CD4-positive, alpha-beta T cell treated with Interleukin-15 for 1 hour (primary cell): ENCODE measurements at regions not wholly inside any gene's neighbourhood (a gene's known extent, or its start where the extent isn't known, plus 50 kb on each side); places are given as distances from the start of the nearest gene placed in this dataset.

Source experiments
- DNase-seq: peaks from one replicate; pipeline ENCODE4 v3.0.0-alpha.2; 2020

DNA sequence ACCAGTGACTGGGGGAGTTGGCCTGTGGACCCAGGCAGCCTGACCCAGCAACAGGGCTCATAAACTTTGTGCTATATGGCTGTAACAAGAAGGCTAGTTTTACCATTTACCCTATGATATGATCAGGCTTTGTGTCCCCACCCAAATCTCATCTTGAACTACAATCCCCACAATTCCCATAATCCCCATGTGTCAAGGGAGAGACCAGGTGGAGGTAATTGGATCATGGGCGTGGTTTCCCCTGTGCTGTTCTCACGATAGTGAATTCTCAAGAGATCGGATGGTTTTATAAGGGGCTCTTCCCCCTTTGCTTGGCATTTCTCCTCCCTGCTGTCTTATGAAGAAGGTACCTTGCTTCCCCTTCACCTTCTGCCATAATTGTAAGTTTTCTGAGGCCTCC is 111.2 kb upstream of the NLRP1 start:
- DNase-seq: no peak

DNA sequence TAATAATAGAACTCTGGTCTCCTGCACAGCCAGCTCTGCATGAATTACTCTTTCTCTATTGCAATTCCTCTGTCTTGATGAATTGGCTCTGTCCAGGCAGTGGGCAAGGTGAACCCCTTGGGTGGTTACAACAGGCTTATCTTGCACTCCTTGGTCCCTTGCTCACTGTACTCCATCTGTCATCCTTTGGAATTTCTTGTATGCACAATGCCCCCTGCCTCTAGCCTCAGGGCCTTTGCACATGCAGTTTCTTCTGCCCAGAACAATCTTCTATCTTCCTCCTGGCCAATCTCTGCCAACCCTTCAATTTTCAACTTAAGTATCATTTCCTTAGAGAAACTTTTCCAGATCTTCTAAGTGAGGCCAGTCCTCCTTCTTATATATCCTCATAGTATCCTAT is 114.7 kb upstream of the NLRP1 start:
- DNase-seq: no peak

DNA sequence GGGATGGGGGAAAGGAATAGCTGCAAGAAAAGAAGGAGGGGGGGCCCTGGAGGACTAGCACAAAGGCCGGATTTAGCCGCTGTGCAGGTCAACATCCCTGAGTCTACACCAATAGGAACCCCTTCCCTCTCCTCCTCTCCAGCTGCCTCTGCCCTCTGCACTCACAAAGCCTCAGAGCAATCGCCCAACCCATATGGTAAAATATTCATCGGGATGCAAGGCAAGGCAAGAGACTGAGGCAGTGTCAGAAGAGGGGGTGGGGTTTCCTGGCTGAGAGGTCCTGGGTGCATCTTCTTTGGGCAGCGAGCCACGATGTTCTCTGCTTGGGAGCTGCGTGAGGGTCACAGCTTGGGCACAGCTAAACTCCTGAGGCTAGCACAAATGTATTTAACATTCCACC is 115.5 kb upstream of the NLRP1 start:
- DNase-seq: no peak

DNA sequence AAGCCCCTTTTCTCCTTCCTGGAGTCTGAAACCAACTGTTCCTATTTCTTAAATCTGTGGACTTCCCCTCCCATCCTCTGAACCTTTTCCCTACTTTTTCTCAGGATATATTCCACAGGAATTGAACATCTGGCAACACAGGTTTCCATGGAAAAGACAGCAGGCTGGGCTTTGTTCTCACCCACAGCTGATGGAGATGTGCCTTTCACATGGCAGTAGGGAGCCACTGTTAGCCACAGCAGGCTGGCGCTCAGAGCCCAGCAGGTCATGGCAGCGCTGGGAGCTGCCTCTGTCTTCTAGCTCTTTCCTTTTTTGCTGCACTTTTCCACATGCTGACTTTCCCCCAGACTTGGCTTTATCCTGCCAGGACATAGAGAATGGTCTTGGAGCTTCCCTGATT is 116.4 kb upstream of the NLRP1 start:
- DNase-seq: no peak

DNA sequence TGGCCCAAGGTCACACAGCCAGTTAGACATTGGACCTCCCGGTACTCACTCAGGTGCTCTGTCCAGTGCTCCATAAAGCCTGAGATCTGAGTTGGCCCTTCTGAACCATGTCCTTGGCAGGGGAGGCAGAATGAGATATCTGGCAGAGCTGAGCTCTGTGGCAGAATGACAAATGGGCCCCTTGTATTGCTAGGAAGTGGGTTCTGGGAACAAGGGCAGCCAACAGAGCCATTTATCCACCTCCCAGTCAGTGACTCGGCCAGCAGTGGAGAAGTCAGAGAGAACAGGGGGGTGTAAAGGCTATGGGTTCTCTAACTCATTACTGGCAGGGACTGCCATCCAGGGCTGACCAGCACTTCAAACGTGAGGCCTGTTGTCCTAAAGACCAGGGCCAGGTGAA is 117.1 kb upstream of the NLRP1 start:
- DNase-seq: no peak

DNA sequence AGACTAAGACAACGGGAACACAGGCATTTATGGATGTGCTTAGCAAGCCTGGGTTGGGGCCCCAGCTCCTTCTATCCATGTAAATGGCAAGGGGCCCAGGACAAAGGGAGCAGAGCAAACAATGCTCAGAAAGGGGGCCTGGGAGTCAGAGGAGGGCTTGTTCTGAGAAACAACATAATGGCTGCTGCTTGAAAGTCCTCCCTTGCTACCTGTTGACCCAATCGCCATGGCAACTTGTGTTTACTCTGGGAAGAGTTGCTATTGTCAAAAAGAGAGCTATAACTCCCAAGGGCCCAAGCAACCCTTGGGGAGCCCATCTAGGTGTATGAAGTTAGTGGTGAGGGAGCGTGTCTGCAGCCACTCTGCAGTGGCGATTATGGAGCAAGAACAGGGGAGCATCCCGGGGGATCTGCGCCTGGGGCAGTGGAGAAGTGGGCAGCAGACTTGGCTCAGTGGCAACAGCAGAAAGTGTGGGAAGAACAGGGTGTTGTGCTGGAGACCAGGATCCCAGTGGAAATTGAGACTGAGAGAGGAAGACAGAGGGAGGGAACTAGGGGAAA is 118.7 kb upstream of the NLRP1 start:
- no peak for DNase-seq

DNA sequence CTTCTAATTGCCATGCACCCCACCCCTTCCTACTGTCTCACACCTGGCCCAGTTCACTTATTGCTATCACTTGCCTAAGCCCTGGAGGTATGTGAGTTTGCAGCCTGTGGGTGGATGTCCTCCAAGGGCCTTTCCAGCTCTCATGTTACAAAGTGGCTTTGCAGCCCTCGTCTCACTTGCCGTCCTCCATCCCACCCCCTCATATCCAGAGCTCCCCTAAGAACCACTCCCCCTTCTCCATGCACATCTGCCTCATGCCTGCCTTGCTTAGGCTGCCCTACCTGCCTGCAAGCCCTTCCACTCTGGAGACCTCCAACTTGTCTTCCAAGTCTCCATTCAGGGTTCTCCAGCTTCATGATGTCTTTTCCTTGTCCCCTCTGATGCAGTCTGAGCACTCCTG is 119.4 kb upstream of the NLRP1 start:
- DNase-seq: no peak

DNA sequence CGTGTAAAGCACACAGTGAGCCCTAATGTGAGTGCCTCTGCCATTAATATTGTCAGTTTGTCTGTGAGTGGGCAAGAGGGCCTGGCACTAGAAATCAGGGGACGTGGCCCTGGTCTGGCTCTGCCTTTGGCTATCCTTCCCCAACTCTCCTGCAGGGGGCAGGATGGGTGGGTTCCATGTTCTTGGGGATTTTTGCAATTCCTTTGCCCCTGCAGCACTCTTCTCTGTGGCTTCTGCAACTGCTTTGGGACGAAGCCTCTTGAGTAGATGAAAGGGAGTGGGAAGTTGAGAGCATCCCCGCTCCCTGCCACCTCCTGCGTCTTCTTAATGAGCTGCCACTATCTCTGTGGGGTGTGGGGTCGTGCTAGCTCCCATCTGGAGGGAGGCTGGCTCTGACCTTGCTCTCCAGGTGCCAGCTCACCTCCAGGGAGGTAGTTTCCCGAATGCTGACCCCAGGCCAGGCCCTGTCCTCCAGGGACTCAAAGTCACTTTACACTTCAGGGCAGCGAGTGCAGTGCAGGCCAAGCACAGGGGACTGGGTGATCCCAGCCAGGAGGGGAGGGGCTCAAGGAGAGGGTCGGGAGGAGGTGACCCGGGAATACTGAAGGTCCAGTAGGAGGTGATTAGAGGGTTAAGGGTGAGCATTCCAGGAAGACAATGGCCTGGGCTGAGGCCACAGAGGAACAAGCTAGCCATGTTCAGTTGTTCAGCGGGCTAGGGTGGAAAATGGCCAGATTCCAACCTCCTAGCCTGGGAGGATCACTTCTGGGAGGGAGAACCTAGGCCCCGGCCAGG is 121.0 kb upstream of the NLRP1 start:
- no peak for DNase-seq

DNA sequence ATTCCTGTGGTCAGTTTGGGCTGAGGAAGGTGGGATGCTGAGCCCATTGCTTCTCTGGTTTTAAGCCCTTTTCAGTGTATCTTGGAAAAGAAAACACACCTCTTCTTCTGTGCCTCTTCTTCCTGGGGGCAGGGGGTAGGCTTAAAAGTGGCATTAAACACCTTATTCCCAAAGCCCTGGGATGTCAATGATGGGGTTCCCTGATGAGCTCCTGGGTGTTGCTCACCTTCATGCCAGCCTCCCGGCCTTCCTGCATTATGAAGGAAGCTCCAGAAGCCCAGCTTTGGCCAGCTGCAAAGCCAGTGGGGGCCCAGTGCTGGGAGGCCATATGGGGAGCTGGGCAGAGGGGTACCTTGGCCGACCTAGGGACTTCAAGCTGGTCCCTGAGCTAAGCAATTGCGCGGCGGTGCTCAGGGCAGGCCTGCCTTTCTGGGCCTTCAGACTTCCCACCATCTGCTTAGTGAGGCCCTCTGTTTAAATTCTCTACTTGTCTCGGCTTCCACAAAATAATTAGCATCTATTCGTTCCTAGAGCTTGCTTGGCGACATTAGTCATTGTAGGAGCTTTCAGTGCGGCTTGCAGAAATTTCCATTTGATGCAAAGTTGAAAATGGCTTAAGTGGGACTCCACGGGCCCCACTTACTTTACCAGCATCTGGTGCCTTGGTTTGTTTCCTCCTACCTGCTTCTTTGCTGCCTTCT is 121.7 kb upstream of the NLRP1 start:
- no peak for DNase-seq

DNA sequence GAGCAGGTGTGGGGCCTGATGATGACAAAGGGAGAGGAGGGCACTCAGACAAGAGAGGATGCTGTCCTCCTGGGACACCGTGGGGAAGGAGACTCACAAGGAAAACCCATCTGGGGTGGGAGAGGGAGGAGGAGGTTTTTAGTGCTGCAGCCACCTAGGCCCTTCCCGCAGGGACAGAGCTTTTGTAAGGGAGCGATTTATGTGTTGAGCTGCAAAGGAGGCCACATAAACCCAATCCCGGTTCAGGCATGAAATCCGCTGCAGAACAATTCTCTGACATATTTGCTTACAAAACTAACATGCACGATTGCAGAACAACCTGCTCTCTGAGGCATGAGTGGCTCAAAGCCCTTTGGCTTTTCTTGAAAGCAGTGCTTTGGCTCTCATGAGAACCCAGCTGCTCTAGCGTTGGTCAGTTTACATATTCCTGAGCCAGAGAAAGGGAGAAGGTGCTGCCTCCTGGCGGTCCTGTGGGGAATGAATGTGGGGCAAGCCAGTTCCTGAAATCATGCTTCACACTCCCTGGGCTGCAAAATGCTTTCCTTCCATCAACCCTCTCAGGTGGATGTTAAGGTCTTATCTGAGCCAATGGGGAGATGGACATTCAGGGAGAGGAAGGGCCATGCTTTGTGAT is 122.4 kb upstream of the NLRP1 start:
- peak; percentile 62 for DNase-seq

DNA sequence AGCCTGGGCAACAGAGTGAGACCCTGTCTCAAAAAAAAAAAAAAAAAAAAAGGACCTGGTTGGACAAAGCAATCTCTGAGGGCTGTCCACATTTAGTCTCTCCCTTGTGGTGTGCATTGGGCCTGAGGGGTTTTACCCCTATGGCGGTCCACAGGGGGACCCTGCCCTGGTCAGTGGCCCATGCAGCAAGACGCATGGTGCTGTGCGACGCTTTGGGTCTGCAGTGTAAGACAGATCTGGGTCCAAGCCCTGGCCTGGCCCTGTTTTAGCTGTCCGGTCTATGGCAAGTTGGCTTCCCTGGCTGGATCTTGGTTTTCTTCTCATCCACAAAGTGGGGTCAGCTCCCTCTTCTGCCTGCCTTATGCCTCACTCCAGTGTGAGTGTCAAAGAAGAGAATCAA is 123.2 kb upstream of the NLRP1 start:
- DNase-seq: no peak

DNA sequence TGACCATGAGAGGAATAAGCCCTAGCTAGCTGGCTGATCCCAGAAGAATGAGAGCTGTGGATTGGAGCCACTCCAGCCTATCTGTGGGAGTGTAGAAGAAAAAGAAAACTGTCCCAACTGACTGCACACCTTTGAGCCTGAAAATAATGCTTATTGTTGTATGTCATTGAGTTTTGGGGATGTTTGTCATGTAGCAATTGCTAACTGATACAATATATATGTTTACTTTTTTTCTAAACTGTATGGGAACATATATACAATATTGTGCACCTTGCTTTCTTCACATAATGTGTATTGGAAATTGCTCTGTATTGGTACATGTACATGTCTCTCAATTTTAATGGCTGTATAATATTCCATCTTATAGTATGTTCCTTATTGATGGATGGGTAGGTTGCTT is 124.0 kb upstream of the NLRP1 start:
- no peak for DNase-seq

DNA sequence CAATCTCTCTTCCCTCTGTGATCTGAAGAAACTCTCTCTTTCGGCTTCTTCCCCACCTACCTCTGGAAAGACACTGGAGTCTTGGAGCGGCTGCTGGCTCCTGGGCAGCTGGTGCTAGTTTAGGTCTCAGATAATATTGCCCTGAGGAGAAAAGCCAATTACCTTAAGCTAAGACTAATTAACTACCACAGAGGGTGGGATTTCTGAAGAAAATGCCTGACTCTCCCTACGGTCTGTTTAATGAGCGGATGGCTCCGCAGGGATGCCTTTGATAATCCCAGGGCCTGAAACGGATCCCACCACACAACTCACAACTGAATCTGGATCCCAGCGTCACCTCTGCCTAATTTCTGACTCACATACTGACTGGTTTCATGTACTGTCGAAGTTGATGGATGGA is 127.0 kb upstream of the NLRP1 start:
- DNase-seq: no peak

DNA sequence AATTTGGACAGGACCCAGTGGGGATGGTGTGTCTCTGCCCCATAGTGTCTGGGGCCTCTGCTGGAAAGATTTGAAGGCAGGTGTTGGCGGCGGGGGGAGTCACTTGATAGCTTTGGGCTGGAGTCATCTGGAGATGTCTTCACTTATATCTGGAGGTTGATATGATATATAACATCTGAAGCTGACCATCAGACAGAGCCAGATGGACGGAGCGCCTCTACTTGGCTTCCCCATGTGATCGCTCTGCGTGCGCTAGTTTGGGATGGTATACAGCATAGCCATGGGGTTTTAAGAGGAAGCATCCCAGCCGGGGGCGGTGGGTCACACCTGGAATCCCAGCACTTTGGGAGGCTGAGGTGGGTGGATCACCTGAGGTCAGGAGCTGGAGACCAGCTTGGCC is 130.7 kb upstream of the NLRP1 start:
- no peak for DNase-seq

DNA sequence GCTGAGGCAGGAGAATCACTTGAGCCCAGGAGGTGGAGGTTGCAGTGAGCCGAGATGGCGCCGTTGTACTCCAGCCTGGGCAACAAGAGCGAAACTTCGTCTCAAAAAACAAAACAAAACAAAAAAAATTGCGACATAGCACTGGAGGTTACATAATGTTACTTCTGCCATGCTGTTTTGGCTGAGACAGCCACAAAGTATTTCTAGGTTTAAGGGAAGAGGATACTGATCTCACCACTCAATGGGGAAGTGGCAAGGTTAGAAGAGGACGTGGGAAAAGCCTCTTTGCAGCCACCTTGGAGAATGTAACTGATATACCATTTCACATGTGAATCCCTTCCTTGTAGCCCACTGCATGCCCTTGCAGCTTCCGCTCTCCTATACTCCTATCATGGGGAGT is 131.2 kb upstream of the NLRP1 start:
- DNase-seq: no peak

DNA sequence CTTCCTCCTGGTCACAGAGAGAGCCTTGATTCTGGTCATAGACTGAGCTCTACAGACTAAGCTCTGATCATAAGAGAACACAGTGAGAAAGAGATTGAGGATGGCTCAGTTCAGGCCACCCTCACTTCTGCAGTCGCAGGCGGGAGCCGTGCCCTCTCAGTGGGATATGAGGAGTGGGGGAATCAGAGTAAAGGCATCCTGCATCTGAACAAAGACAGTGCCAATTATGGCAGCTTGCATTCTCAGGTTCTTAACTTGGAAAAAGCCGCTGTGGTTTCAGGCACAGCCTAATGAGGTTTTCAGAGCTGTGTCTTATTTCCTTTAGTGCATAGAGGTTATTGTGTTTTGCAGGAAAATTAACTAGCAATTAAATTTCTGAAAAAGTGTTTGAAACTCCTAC is 134.4 kb upstream of the NLRP1 start:
- no peak for DNase-seq

DNA sequence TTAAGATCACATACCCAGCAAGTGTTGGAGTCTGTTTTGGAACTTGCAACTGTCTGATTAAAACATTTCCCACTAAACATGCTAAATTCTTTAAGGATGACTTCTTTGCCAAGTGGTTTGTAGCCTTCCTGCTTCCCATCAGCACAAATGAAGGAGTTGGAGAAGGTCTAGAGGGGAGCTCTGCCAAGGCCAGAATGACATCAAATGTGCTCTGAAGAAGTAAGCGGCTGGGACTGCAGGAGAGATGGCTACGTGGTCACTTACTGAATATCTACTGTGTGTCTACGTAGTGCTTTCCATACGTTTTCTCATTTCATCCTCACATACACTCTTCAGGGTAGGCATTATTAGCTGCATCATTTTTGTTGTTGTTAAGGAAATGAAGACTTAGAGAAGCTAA is 135.7 kb upstream of the NLRP1 start:
- no peak for DNase-seq

DNA sequence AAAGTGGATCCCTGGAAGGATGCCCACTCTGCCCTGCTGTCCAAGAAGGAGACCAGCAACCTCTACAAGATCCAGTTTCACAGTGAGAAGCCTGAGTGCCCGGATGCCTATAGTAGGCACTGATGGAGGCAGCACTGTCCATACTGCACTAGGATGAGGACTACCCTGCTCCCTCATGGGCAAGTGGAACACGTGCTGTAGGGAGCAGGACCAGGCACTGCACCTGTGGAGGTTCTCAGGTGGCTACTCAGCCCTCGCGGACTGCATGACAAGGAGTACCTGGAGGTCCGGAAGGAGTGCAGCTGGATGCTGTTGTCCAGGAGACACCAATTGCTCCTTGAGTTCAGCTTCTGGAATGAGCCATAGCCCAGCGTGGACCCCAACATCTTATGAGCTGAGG is 146.1 kb upstream of the NLRP1 start:
- DNase-seq: no peak

DNA sequence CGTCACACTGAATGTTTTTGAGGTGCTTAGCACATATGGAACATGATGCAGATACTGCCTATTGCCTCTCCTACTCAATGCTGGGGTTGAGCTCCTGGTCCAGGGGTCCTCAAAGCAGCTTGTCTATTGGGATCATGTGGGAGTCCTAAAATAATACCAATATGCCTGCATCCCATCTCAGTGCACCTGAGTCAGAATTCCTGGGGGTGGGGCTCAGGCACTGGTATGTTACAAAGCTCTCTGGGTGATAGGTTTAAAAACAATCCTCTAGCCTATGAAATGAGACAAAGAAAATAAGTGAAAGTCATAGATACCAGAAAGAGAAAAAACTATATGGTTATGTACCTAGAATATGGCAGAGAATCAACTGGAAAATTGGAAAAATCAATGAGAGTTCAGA is 156.6 kb upstream of the NLRP1 start:
- no peak for DNase-seq

DNA sequence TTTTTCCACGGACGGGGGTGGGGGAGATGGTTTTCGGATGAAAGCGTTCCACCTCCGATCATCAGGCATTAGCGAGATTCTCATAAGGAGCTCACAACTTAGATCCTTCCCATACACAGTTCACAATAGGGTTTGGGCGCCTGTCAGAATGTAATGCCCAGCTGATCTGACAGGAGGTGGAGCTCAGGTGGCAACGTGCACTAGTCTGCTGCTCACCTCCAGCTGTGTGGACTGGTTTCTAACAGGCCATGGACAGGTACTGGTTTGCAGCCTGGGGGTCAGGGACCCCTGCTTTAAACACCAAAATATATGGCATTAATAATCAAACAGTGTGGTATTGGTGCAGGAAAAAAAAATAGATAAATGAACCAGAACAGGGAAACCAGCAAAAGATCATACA is 157.5 kb upstream of the NLRP1 start:
- DNase-seq: no peak

DNA sequence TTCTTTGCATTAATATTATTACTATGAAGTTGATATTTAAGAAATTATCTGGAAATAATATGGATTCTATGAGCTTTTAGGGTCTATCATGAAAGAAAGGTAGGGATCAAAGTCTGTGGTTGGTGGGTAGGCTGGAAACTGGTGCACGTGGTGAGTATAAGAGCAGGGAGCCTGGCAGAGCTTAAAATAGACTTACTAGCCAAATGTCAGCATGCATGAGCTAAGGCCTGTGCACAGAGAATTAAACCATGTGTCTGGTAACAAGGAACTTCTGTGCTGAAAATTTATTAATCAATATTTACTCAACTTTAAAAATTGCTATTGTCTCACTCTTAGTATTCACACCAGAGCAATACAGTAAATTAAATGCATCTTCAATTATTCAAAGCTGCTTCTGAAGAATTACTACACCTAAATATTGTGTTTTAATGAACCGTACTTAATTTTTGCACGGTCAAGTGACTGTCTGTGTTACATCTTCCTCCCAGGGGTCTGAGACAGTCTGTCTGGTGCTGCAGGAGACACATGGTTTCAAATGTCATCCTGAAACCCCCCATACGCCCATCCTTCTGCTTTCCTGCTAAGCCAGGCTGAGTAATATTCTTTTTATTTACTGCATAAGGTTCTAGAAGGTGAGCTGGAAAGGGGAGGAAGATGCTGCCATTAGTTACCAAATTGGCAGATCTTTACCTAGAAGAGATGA is 161.0 kb upstream of the NLRP1 start:
- no peak for DNase-seq

DNA sequence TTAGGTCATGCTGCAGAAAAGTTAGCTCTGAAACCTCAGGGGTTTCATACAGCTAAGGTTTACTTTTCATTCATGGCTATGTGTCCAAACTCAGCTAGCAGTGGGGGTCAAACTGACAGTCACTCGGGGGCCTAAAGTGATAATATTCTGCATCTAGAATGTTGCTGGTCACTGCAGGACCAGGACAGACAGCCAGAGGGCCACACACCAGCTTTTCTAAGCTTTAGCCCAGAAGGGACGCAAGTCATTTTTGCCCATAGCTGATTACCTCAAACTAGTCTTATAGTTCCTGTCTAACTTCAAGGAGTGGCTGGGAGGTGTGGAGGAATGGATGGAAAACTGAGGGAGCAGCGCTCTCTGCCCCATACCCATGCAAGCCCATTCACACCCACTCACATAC is 163.0 kb upstream of the NLRP1 start:
- DNase-seq: no peak

DNA sequence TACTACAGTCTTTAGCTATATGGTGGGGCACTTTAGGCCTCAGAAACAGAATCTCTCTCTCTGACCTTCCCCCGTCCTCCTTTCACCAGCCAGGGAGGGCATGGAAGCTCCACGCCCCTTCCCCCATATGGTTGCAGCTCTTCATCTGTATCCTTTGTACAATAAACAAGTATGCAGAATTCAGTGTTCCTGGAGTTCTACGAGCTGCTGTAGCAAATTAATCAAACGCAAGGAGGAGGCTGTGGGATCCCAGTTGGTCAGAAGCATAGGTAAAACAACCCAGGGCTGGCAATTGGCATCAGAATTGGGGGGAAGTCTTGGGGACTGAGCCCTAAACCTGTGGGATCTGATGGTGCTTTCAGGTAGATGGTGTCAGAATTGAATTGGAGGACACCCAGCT is 163.7 kb upstream of the NLRP1 start:
- DNase-seq: no peak
